Pons (tissue), 1 donor: ENCODE measurements at regions not wholly inside any gene's neighbourhood (a gene's known extent, or its start where the extent isn't known, plus 50 kb on each side); places are given as distances from the start of the nearest gene placed in this dataset.

Experiments
- DNase-seq: peaks from one replicate; pipeline ENCODE4 v3.0.0-alpha.2; 2016; ENCODE audit warnings: low spot score

- no peak for DNase-seq
Observed at GRCh38 chr12:113619202-113619601, 147.5 kb upstream of the LHX5 start.

DNA sequence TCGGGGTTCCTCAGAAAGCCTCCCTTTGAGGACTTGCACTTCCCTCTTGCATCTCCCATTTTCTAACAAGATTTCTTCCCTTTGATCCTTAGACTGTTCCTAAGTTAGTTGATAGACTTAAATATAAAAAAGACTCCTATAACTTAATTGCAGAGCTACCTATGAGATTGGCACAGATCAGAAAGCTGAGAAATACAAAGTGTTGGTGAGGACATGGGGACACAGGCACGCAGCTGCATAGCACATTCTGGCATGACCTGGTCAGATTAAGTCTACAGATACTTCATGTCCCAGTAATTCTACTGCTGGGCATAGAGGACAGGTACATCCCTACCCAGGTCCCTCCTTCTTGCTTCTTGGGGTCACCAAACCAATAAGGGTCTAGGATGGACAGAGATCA lies 141.7 kb upstream of the LHX5 start:
- no peak for DNase-seq

DNA sequence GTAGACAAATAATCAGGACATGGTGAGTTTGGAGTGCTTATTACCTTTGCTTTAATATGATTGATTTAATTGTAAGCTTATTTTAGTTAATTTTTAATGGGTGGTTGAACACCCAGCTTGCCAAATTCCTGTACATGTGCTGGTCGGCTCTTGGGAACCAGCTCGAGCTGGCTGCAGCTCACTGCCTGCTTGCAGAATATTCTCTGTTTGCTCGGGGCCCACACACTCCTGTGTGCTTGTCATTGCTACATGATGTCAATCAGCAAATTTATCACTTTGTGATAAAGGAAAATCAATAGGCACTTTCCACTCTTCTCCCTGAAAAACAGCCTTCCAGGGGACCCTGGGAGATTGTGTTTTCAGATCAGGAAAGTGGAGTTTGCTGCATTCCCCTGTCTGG lies 141.1 kb upstream of the LHX5 start:
- no peak for DNase-seq

DNA sequence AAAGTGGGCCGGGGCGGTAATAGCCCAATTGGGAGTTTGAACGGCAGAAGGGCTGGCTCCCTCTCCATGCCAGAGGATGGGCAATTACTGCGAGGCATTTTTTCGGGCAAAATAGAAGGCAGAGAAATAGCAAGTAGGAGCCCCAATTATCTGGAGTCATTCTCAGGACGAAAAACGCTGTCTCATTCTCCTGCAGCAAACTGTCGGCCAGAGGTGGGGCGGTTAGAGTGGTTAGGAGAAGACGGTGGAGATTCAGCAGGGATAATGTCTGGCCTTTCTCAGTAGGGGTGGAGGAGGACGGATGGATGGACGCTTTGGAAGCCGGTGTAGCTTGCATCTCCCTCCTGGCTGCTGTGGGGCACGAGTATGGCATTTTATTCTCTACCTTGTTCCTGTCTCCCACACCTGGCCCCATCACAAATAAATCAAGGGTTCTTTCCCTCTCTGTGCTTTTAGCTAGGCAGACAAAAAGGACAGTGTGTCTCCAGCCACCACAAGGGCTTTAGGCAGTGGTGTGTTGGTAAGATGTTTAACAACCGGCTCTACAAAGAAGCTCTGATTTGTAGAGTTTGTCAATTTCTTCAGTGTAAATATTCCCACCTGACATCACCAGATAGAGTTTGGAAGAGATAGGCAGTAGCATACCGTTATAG lies 140.5 kb upstream of the LHX5 start:
- no peak for DNase-seq

- no peak for DNase-seq
Observed at GRCh38 chr12:113611652-113612051, 140.0 kb upstream of the LHX5 start.

DNA sequence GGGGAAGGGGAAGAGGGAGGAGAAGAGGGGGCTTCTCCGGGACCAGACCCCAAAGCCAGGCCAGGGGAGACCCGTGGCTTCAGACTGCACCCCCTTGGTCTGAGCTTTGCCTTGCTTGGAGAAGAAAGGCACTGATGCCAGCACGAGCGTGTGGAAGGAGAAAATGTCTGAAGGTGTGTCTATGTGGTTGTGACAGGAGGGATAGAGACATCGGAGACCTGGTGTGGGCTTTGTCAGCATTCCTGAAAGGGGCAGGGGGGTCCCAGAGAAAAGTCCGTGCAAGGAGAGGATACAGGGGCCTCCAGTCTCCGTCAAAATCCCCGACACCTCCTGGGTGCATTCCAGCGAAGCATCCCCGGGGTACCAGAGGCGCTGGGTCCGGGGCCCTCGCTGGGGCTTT lies 139.0 kb upstream of the LHX5 start:
- DNase-seq: no peak

GRCh38 chr12:113609692-113610469 lies 138.2 kb upstream of the LHX5 start:
- no peak for DNase-seq

GRCh38 chr12:113604666-113605065 lies 133.0 kb upstream of the LHX5 start:
- DNase-seq: no peak

DNA sequence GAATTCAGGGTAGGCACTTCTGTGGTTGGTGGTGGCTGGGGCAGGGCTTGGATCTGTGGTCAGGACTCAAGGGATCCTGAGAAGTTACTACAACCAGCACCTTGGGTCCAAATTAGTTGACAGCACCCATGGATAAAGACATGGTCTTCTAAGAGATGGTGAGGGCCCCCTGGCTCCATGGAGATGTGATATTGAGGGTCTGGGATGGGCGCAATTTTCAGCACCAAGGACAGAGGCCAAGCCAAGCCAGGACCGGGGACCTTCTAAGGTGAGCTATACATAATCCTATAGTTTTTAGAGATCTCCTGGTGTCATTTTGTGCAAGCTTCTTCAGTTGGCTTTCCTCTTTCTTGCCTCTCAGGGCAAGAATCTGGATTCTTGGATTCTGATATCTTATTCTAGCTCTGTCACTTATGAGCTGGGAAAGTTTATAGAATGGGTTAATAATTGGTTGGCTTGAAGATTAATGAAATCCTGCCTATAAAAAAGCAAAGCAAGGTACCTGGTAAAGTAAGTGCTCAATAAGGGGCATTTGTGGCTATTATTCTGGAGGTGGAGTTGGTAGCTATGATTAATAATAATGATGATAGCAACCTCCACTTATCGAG lies 130.1 kb upstream of the LHX5 start:
- no peak for DNase-seq

DNA sequence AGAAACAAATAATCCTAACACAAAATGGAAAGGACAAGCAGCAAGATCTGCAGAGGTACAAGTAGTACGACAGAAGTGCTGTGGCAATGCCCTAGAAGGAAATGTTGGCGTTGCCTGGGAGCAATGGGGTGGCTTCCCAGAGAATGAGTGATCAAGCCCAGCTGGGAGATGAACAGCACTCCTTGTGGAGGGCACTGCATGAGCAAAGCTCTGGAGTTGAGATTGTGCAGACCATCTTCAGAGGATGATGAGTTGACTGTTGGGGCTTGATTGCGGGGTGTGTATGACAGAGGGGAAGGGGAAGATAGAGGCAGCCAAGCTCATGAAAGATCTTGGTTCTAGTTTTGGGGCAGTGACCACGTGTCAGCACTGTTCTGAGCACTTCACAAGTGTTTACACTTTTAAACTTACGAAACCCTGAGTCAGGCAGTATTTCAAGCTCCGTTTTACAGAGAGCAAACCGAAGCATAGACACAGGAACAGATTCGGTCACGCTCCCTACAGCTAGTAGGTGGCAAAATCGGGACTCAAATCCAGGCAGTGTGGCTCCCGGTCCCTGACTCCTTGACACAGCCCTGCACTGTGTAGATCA lies 127.2 kb upstream of the LHX5 start:
- no peak for DNase-seq

DNA sequence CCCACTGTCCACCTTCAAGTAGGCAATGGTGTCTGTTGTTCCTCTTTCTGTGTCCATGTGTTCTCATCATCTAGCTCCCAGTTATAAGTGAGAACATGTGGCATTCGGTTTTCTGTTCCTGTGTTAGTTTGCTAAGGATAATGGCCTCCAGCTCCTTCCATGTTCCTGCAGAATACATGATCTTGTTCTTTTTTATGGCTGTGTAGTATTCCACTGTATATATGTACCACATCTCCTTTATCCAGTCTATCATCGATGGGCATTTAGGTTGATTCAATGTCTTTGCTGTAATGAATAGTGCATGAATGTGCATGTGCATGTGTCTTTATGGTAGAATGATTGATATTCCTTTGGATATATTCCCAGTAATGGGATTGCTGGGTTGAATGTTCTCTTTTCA lies 123.3 kb upstream of the LHX5 start:
- no peak for DNase-seq

GRCh38 chr12:113591480-113591974 lies 119.9 kb upstream of the LHX5 start:
- DNase-seq: no peak

- no peak for DNase-seq
Observed at GRCh38 chr12:113589437-113589836, 117.8 kb upstream of the LHX5 start.

DNA sequence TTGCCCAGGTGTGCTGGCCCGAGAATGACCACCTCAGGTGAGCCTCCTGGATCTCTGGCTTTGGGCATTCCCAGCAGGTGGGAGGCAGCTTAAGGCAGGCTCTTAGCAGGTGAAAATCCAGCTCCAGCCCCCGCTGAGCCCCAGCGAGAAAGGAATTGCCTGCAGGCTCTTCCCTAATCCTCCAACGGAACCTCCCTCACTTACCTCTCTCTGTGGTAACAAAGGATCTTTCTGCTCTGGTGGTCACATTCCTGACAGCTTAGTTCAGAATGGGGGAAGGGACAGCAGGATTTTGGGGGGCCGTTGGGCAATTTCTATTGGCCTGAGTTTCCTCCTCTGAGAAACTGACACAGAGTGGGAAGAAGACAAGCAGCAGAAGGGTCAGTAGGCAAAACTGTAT lies 116.0 kb upstream of the LHX5 start:
- no peak for DNase-seq

- DNase-seq: no peak
Observed at GRCh38 chr12:113586461-113586860, 114.8 kb upstream of the LHX5 start.

- DNase-seq: no peak
Observed at GRCh38 chr12:113582521-113583218, 111.0 kb upstream of the LHX5 start.

GRCh38 chr12:113581342-113581741 lies 109.7 kb upstream of the LHX5 start:
- no peak for DNase-seq

DNA sequence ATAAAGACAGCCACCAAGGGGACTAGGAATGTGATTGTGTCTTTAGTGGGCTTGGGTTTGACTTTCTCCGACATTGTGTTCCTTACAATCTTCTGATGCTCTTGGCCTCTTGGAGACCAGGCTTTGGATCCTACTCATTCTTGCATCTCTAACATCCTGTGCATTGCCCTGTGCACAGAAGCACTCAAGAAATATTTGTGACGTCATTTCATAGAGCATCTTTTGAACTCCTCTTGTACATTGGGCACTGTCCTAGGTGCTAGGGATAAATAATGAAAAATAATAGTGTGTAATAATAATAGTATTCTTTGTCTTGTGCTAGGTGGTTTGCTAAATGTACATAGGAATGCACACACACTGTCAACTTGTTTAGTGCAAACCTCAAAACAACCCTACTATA lies 108.8 kb upstream of the LHX5 start:
- no peak for DNase-seq

GRCh38 chr12:113577464-113578129 lies 105.9 kb upstream of the LHX5 start:
- no peak for DNase-seq

- no peak for DNase-seq
Observed at GRCh38 chr12:113575386-113575785, 103.7 kb upstream of the LHX5 start.

- no peak for DNase-seq
Observed at GRCh38 chr12:113573148-113573547, 101.5 kb upstream of the LHX5 start.

DNA sequence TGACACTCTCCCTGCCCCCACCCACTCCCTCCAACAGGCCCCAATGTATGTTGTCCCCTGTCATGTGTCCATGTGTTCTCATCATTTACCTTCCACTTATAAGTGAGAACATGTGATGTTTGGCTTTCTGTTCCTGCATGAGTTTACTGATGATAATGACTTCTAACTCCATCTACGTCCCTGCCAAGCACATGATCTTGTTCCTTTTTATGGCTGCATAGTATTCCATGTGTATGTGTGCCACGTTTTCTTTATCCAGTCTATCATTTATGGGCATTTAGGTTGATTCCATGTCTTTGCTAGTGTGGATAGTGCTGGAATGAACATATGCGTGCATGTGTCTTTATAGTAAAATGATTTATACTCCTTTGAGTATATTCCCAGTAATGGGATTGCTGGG lies 100.0 kb upstream of the LHX5 start:
- no peak for DNase-seq
